GM12892 (cell line): ENCODE measurements at regions not wholly inside any gene's neighbourhood (a gene's known extent, or its start where the extent isn't known, plus 50 kb on each side); places are given as distances from the start of the nearest gene placed in this dataset.

Experiments used
- DNase-seq: peaks from one replicate; pipeline ENCODE4 v3.0.0; 2011; ENCODE audit not compliant: insufficient read length
- FAIRE-seq: peaks from 2 replicates; lab custom pipeline; 2011; peaks lifted over from hg19 to GRCh38; lab: Jason Lieb, UNC
- POLR2A ChIP-seq: IDR thresholded peaks from 2 replicates; pipeline ENCODE4 v1.6.1; 2011; ENCODE audit warnings: low read depth, low read length, control low read depth
- POLR2AphosphoS5 ChIP-seq: IDR thresholded peaks from 2 replicates; pipeline ENCODE4 v1.6.1; 2011; ENCODE audit warnings: low read depth, low read length, control low read depth
- TAF1 ChIP-seq: IDR thresholded peaks from 2 replicates; pipeline ENCODE4 v1.6.1; 2011; ENCODE audit warnings: low read depth, mild to moderate bottlenecking, control low read depth, low read length, borderline replicate concordance

- no peak for DNase-seq
- FAIRE-seq = no peak
Measured at GRCh38 chr18:8549254-8549757, 59.9 kb upstream of the RAB12 start.

GRCh38 chr18:8552151-8552550 is 57.1 kb upstream of the RAB12 start:
- TF ChIP-seq POLR2A (no peak), POLR2AphosphoS5 (no peak), TAF1 (no peak)
- no peak for DNase-seq
- no peak for FAIRE-seq

More at GRCh38 chr18:8549254-8549757, 59.9 kb upstream of the RAB12 start:
- TF ChIP-seq POLR2A (no peak), TAF1 (no peak), POLR2AphosphoS5 (no peak)

- FAIRE-seq (no peak), DNase-seq (no peak)
- TF ChIP-seq POLR2A (no peak), TAF1 (no peak), POLR2AphosphoS5 (no peak)
Measured at GRCh38 chr18:8554354-8554753, 54.9 kb upstream of the RAB12 start.

- FAIRE-seq (no peak), DNase-seq (no peak)
- no peak for TF ChIP-seq POLR2AphosphoS5
- TF ChIP-seq POLR2A = no peak
- TF ChIP-seq TAF1 = no peak
Measured at GRCh38 chr18:8556424-8556823, 52.8 kb upstream of the RAB12 start.
